KBM-7 (cell line): ENCODE measurements at regions not wholly inside any gene's neighbourhood (a gene's known extent, or its start where the extent isn't known, plus 50 kb on each side); places are given as distances from the start of the nearest gene placed in this dataset.

Experiments used
- DNase-seq: peaks from one replicate; pipeline ENCODE4 v3.0.0-alpha.2; 2015
- in situ Hi-C: fragments of 300-500 bp; cut with MboI; formaldehyde crosslinking; loops from 2 replicates; pipeline ENCODE4 v1.14.3; 2020; ENCODE audit warnings: low sequenced_read_pairs, low pct_unique_long_range_greater_than_20kb, mixed read lengths

DNA sequence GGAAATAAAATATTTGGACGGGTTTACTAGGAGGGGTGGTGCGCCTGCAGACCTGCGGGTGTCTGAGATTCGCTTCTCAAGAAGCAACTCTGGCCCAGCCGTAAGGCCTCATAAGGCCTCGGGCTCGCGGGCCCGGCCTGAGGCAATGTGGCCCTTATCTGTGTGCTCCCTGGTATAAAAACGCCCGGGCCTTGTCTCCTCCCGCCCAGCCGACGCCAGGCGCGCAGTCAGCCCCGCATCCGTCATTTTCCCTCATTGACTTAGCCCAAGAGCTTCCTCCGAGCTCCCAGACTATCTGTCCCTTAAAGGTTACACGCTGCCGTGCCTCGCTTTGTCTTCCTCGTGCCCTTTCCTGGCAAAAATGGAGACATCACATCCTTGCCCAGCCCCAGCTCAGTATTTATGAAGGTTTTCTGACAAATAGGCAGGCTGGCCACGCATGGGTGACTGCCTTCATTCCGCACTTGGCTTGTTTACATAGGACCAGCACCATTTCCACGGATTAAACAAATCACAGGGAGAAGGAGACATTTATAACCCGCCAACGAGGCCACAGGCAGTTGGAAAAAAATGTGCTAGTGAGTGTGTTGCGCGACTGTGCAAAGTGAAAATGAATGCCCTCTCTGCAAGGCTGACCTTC, 74.5 kb upstream of the TBCA start:
- in situ Hi-C loops: no loop called here
- DNase-seq: no peak

DNA sequence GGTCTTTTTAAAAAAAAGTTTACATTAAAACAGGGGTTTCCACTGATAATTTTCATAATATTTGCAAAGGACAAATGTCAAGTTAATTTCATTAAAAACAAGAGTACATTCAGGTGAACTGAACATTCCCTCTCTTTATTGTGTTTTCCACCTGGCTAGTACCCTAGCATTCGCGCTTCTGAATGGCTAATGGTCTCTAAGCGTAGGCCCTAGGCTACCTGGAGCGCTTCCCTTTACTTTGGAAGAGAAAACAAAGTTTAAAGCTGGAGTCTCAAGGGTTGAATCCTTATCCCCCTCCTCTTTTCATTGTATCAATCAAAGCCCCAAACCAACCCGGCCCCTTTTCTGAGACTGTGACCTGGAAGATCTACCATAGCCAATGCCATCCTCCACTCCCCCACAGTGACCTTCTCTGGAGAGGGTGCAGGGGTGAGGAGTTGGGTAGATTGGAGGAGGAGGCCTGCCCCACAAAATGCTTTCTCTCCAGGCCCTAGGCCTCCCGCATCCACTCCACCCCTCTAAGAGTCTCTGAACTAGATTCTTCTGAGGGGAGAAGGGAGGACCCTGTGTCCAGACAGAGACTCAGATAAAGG, 73.3 kb upstream of the TBCA start:
- in situ Hi-C loops: no loop called here
- DNase-seq: no peak

DNA sequence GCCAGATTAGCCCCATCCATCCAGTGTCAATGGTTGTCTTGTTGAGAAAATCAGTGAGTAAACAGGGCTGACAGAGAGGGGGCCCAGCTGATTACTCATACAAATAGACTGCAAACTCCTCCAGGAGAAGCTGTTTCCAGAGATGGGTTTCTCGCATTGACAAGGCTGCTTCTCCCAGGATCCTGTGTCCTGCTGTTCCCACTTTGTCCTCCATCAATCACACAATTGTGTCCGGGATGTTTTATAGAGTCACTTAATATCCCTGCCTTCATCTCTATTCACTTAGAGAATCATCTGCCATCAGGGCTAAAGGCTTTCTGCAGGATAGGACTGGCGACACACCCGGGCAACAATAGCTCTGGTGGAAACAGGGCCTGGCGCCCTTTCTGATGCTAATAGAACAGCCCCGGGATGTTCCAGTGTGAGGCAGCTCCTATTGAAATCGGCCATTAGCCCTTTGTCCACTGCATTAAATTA, 71.7 kb upstream of the TBCA start:
- in situ Hi-C loops: no loop called here

DNA sequence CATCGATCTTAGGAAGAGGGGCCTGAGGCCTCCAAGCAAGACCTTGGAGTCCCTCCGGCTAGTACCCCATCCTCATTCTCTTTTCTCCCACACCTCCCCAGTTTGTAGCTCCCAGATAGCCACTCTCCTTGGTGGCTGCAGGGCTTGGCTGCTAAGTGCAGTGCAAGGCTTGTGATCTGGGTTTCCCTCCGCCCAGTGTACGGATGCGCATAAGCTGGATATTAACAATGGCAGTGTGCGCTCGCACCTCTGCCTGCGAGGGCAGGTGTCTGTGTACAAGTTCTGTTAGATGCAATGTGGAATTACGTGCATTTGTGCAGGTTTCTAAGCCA, 71.0 kb upstream of the TBCA start:
- DNase-seq: no peak
- in situ Hi-C loops: no loop called here

More for the DNA sequence above, 71.7 kb upstream of the TBCA start:
- no peak for DNase-seq

DNA sequence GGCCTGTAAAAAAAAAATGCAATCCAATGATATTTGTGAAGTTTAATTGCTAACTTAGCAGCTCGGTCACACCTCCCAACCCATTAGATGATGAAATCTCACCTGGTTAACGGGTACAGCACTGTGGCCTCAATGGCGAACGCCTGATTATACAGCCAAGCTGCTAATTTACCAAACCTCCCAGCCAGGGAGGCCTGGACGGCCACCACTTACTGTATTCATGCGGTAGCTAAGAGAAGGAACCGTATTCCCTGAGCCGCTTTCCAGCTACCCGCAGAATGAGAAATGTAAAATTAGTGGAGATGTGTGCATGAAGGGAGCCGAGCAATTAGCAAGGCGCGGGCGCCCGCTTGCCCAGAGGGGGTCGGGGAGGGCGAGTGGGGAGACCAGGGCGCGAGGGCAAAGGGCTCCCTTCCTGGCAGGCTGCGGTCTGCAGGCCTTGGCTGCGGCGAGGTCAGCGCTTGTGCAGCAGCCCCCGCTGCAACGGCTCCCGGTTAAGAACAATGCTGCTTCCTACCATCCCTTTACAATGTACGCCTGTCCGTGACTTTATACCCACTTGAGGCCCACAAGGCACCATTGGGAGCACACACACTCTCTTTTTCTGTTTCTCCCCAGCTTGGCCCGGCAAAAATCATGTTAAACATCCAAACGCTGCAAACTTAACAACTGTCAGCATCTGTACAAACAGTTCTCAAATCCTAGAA, 70.4 kb upstream of the TBCA start:
- no peak for DNase-seq
- in situ Hi-C loops: no loop called here

DNA sequence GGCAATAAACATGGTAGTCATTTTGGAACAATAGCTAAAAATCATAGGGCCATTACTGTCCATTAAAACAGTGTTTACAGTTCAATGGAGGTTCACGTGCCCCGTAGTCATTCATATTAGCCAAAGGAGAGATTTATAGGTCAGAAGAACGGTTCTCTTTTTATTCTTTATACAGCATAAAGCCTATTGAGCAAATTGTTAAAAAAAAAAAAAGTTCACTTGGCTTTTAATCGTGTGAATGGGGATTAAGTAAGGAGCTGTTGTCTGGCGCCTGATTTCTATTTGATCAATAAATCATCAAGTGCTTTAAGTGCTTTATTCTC, 69.1 kb upstream of the TBCA start:
- no peak for DNase-seq

DNA sequence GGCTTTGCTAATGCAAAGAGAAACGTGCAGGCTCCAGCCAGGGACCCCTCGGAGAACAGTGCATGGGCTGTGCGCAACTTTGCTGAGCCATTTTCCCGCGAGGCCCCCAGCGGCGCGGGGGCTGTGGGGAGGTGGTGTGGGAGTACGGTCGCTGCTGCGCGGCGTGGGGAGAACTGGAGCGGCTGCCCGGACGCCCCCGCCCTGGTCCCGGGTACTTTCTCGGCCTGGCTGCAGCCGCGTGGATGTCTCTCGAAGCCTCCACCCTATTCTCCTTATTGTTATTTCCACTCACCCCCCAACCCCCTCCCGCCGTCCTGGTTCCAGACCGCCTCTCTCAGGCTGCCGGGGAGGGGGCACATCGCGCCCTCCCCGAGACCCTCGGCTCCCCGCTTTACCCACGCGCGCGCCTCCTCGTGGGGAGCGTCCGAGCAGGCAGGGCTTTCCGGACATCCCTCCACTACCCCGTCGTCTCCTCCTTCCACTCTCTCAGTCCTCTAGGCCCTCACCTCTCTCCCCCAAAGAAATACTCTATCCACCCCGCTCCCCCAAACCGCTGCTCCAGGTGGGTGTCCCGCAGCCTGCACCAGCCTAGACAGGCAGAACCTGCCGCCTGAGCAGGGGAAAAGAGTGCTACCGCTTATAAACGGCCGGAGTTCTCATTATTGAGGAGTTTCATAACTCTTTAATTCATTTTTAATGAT, 68.6 kb upstream of the TBCA start:
- in situ Hi-C loops: no loop called here
- no peak for DNase-seq

More for the DNA sequence above, 69.1 kb upstream of the TBCA start:
- in situ Hi-C loops: no loop called here

DNA sequence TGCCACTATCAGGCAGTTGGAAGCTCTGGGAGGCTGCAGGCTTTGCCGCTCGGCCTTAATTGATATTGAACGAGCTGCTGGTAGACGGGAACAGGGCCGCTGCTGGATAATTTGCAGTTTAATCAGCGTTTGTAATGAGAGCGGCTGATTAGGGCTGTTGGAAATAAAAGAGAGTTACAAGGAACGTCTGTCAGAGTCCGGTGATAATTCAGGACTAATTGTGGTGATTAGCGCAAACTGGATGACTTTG, 68.2 kb upstream of the TBCA start:
- DNase-seq: no peak
- in situ Hi-C loops: no loop called here

DNA sequence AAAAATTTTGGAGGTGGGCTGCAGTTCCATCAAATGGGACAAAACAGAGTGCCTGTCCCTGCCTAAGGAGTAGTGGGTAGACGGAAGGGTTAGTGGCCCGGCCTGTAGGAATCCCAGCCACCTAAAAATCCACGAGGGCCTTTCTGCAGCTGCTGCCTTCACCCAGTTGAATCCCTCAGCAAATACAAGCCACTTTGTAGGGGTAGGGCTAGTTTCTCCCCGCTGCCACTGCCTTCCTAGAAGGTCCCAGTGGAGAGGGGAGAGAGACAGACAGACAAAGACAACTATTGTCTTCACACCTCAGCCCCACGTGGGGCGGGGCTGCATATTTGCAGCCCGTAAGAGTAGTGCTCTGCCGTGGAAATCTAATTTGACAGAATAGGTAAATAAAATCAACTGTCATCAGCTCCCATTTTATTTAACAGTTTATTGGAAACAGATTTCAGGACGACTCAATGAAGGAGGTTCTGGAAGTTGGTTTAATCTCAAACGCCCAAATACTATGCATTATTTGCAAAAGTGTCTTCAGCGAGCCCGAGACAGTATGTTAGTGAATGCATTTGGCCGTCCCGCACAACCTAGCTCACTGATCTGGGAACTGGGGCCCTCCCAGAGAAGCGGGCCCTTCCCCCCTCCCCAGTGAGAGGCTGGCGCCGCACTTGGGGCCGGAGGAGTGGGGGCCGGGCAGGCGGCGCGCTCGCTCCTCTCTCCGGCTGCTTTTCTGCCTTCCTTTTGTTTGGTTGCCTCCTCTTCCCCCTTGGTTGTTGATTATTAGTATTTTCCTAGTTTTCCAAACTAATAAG, 67.6 kb upstream of the TBCA start:
- no peak for DNase-seq
- in situ Hi-C loops: no loop called here

DNA sequence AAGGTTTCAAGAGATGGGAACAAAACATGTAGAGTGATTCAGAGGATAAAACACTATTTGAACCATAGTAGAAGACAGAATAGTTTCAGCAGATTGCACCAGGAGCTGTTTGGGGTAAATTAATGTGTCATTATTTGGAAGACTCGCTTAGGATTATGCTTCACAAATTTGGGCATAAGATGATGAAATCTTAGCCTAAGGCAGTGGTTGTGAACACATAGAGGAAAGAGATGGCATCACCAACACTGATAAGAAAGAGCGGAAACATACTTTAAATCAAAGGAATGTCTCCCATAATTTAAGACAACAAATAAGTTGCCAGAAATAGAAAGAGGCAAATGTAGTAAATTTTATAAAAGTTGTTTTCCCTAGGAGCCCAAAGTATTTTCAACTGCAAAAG, 66.1 kb upstream of the TBCA start:
- no peak for DNase-seq
- in situ Hi-C loops: no loop called here

DNA sequence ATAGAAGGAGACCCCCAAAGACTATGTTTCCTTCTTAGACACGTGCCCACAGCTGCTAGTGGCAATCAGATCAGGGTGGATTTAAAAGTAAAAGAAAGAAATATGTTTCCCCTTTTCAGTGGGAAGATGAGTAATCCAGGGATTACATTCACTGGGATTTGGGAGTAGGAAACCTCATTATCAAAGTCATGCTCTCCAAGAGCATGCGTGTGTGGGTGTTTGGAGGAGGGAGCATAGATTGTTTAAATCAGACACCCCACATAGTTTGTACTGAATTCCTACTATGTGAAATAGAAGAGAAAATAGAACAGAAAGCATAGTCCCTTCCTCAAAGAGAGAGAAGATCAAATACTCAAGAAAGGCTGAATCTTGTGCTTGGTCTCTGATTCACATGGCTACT, 65.5 kb upstream of the TBCA start:
- no peak for DNase-seq
- in situ Hi-C loops: no loop called here

DNA sequence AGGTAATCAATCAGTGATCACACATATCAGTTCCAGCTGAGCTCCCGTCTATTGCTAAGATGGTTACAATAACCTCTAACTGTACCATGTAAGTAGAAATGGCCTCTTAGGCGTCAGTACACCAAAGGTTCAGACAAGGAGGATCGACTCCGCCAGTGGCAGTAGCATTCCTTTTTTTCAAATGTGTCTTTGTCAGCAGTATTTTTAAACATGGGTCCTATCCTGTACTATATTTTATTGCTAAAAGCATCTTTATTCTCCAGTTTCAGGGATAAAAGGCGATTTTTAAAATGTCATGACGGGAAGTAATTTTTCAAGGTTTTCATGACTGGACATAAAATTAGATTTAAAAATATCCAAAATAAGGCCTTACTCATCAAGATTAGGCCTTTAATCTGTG, 64.8 kb upstream of the TBCA start:
- in situ Hi-C loops: no loop called here
- DNase-seq: no peak

DNA sequence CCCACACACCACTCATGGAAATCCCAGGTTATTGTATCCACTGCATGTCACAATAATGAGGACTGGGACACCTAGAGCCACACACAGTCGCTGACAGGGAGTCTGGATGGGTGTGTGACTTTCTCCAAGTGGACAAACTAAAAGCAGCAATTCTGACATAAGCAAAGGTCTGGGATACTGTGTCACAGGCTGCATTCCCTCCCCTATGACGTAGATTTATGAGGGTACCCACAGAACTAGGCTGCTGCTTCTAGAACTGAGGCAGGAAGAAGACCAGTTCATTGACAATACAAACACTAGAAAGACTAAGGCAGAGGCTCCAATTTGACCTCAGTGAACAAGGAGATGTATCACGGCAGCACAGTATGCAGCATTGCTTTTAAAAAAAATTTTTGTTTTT, 63.6 kb upstream of the TBCA start:
- in situ Hi-C loops: no loop called here
- DNase-seq: no peak

DNA sequence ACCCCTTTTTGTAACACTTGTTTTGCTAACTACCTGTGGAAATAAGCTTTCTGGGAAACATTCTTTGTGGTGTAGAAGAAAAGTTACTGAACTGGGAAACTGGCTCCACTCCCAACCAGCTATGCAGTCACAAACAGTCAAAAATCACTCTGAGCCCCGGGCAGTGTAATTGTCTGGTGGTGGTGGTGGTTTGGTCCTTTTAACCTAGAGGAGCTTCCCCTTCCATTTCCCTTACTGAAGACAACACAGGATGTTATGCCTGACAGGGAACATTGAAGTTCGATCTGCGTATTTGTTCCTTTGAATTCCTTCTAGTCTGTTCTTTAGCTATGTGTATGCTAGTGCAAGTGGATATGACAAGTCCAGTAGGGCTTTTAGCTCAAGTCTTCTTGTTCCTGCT, 56.8 kb upstream of the TBCA start:
- peak; percentile 15 for DNase-seq
- in situ Hi-C loops: no loop called here

DNA sequence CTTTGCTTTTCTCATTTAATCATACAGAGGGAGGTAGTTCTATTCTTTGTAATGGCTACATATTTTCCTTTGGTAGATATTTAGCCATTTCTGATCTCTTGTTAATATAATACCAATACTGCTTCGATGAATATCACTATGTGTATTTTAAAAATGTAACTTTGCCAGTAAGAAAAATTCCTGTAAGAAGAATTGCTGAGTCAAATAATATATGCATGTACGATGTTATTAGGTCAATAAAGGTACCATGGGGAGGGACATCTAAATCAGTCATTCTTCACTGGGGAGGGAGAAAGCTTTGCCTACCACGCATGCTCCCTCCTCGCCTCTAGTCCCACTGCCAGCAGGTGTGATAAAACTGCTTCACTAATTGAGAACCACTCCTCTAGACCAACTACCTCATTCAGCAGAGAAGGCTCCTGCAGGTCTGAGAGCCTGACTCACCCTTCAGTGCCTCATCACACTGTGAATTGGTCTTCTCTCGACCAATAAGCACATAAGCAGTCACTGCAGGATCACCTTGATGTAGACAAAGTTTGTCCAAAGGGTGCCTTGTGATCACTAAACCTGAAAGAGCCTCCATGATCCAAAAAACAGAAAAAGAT, 56.1 kb upstream of the TBCA start:
- in situ Hi-C loops: no loop called here
- no peak for DNase-seq

DNA sequence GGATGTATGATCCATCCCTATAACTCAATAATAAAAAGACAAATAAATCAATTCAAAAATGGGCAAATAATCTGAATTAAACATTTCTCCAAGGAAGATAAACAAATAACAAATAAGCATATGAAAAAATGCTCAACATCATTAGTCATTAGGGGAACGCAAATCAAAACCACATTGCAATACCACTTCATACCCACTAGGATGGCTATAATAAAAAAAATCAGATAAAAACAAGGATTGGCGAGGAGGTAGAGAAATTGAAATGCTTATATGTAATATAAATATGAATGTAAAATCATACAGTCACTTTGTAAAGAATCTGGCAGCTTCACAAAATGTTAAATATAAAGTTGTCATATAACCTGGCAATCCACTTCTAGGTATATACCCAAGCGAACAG, 52.3 kb upstream of the TBCA start:
- no peak for DNase-seq
- in situ Hi-C loops: no loop called here
